ENCODE measurements at regions not wholly inside any gene's neighbourhood (a gene's known extent, or its start where the extent isn't known, plus 50 kb on each side); places are given as distances from the start of the nearest gene placed in this dataset.
"Not testable (repeated sequence)": the region's sequence is repeated elsewhere in the genome, so short reads cannot be mapped to it uniquely, and the experiment has no call there.

GRCh38 chr5:103425686-103426454, 136.7 kb downstream of the NUDT12 start:
- no peak for DNase-seq

- DNase-seq, result no peak
These were observed 138.0 kb downstream of the NUDT12 start for GRCh38 chr5:103424453-103425205.

GRCh38 chr5:103424026-103424425, 138.6 kb downstream of the NUDT12 start:
- DNase-seq, result no peak

- no peak for DNase-seq
These were observed 139.8 kb downstream of the NUDT12 start for GRCh38 chr5:103422756-103423155.

- DNase-seq, result no peak
These were observed 148.0 kb downstream of the NUDT12 start for GRCh38 chr5:103414604-103415003.

GRCh38 chr5:103411711-103412110, 150.9 kb downstream of the NUDT12 start:
- DNase-seq, result no peak

GRCh38 chr5:103410172-103410571, 151.6 kb downstream of the MACIR start:
- DNase-seq, result no peak

- DNase-seq, result no peak
These were observed 150.6 kb downstream of the MACIR start for GRCh38 chr5:103409013-103409670.

- no peak for DNase-seq
These were observed 149.8 kb downstream of the MACIR start for GRCh38 chr5:103408408-103408807.

GRCh38 chr5:103407402-103407801, 148.8 kb downstream of the MACIR start:
- no peak for DNase-seq

- DNase-seq, result no peak
These were observed 145.9 kb downstream of the MACIR start for GRCh38 chr5:103404483-103404882.

GRCh38 chr5:103402851-103403250, 144.3 kb downstream of the MACIR start:
- DNase-seq, result no peak

GRCh38 chr5:103397739-103398581, 139.4 kb downstream of the MACIR start:
- DNase-seq, result no peak

- DNase-seq, result no peak
These were observed 136.1 kb downstream of the MACIR start for GRCh38 chr5:103394676-103395075.

GRCh38 chr5:103393101-103393754, 134.7 kb downstream of the MACIR start:
- no peak for DNase-seq

GRCh38 chr5:103391659-103392058, 133.1 kb downstream of the MACIR start:
- no peak for DNase-seq

GRCh38 chr5:103389846-103390245, 131.3 kb downstream of the MACIR start:
- DNase-seq, result no peak

GRCh38 chr5:103389357-103389756, 130.8 kb downstream of the MACIR start:
- DNase-seq, result no peak

- no peak for DNase-seq
These were observed 127.2 kb downstream of the MACIR start for GRCh38 chr5:103385722-103386121.

GRCh38 chr5:103377638-103378037, 119.1 kb downstream of the MACIR start:
- DNase-seq, result not testable (repeated sequence)

- DNase-seq, result no peak
These were observed 117.5 kb downstream of the MACIR start for GRCh38 chr5:103375863-103376591.

All from occipital lobe (tissue), 1 donor.